8988T (cell line): ENCODE measurements at regions not wholly inside any gene's neighbourhood (a gene's known extent, or its start where the extent isn't known, plus 50 kb on each side); places are given as distances from the start of the nearest gene placed in this dataset.
"Not testable (repeated sequence)": the region's sequence is repeated elsewhere in the genome, so short reads cannot be mapped to it uniquely, and the experiment has no call there.

Source experiments
- DNase-seq: peaks from one replicate; pipeline ENCODE4 v3.0.0; 2011

- no peak for DNase-seq
Measured at GRCh38 chr9:79037338-79037737, 534.4 kb upstream of the TLE4 start.

- DNase-seq = no peak
Measured at GRCh38 chr9:79040671-79041070, 531.1 kb upstream of the TLE4 start.

- DNase-seq = no peak
Measured at GRCh38 chr9:79041266-79041665, 530.5 kb upstream of the TLE4 start.

GRCh38 chr9:79043916-79044315 is 527.8 kb upstream of the TLE4 start:
- DNase-seq = no peak

- DNase-seq = no peak
Measured at GRCh38 chr9:79046401-79046800, 525.4 kb upstream of the TLE4 start.

- DNase-seq = no peak
Measured at GRCh38 chr9:79049371-79049770, 522.4 kb upstream of the TLE4 start.

GRCh38 chr9:79053598-79053997 is 518.2 kb upstream of the TLE4 start:
- no peak for DNase-seq

- DNase-seq = no peak
Measured at GRCh38 chr9:79054500-79054899, 517.3 kb upstream of the TLE4 start.

GRCh38 chr9:79056041-79056440 is 515.7 kb upstream of the TLE4 start:
- DNase-seq = no peak

- DNase-seq = no peak
Measured at GRCh38 chr9:79057576-79057975, 514.2 kb upstream of the TLE4 start.

- DNase-seq = no peak
Measured at GRCh38 chr9:79060766-79061165, 511.0 kb upstream of the TLE4 start.

GRCh38 chr9:79061752-79062616 is 509.8 kb upstream of the TLE4 start:
- DNase-seq = no peak

- no peak for DNase-seq
Measured at GRCh38 chr9:79073201-79073600, 498.6 kb upstream of the TLE4 start.

GRCh38 chr9:79080536-79080935 is 491.2 kb upstream of the TLE4 start:
- DNase-seq = no peak

- no peak for DNase-seq
Measured at GRCh38 chr9:79083621-79084020, 488.1 kb upstream of the TLE4 start.

GRCh38 chr9:79087133-79087532 is 484.6 kb upstream of the TLE4 start:
- no peak for DNase-seq

- no peak for DNase-seq
Measured at GRCh38 chr9:79089054-79089560, 482.7 kb upstream of the TLE4 start.

GRCh38 chr9:79089851-79090250 is 481.9 kb upstream of the TLE4 start:
- not testable (repeated sequence) for DNase-seq

GRCh38 chr9:79103257-79103656 is 468.5 kb upstream of the TLE4 start:
- DNase-seq = not testable (repeated sequence)

GRCh38 chr9:79104216-79104615 is 467.5 kb upstream of the TLE4 start:
- no peak for DNase-seq

GRCh38 chr9:79104951-79105350 is 466.8 kb upstream of the TLE4 start:
- DNase-seq = no peak

GRCh38 chr9:79107911-79108676 is 463.7 kb upstream of the TLE4 start:
- no peak for DNase-seq

- DNase-seq = no peak
Measured at GRCh38 chr9:79111653-79112052, 460.1 kb upstream of the TLE4 start.

- DNase-seq = no peak
Measured at GRCh38 chr9:79115176-79115575, 456.6 kb upstream of the TLE4 start.
